Trophoblast cell (in vitro differentiated cells and primary cell): ENCODE measurements at regions not wholly inside any gene's neighbourhood (a gene's known extent, or its start where the extent isn't known, plus 50 kb on each side); places are given as distances from the start of the nearest gene placed in this dataset.

Source experiments
- DNase-seq, 2 donors: peaks; one replicate each; pipeline ENCODE4 v3.0.0-alpha.2; 2016
- H2AFZ ChIP-seq: 2 replicates; pipeline ENCODE4 v1.6.1; 2013; ENCODE audit warnings: low read length, moderate library complexity, mild to moderate bottlenecking; ENCODE audit not compliant: insufficient read depth, poor library complexity
- H2AK5ac ChIP-seq: 2 replicates; pipeline ENCODE4 v1.6.1; 2013; ENCODE audit warnings: mild to moderate bottlenecking, low read length
- H2BK120ac ChIP-seq: 2 replicates; pipeline ENCODE4 v1.6.1; 2013; ENCODE audit warnings: low read length, mild to moderate bottlenecking, moderate library complexity; ENCODE audit not compliant: insufficient read depth, poor library complexity
- H2BK12ac ChIP-seq: 2 replicates; pipeline ENCODE4 v1.6.1; 2013; ENCODE audit warnings: mild to moderate bottlenecking, low read length, moderate library complexity
- H2BK5ac ChIP-seq: 2 replicates; pipeline ENCODE4 v1.6.1; 2013; ENCODE audit warnings: low read length, low read depth, moderate library complexity, mild to moderate bottlenecking; ENCODE audit not compliant: poor library complexity
- H3K14ac ChIP-seq: 2 replicates; pipeline ENCODE4 v1.6.1; 2013; ENCODE audit warnings: mild to moderate bottlenecking, low read length
- H3K18ac ChIP-seq: 2 replicates; pipeline ENCODE4 v1.6.1; 2013; ENCODE audit warnings: mild to moderate bottlenecking, low read length
- H3K23ac ChIP-seq: 2 replicates; pipeline ENCODE4 v1.6.1; 2013; ENCODE audit warnings: low read length
- H3K27ac ChIP-seq: 2 replicates; pipeline ENCODE4 v1.5.1; 2013; ENCODE audit warnings: low read depth, mild to moderate bottlenecking, inconsistent platforms, low read length, moderate library complexity
- H3K27me3 ChIP-seq: 2 replicates; pipeline ENCODE4 v1.6.1; 2013; ENCODE audit warnings: inconsistent platforms, mild to moderate bottlenecking, low read length, moderate library complexity; ENCODE audit not compliant: insufficient read depth
- H3K36me3 ChIP-seq, 2 experiments: 1 replicate in 1 of 2; 2 replicates in 1 of 2; pipeline ENCODE4 v1.6.1; 2013; ENCODE audit warnings: low read length in 2 of 2, mild to moderate bottlenecking in 2 of 2, moderate library complexity in 1 of 2; ENCODE audit not compliant: insufficient read depth in 2 of 2, control insufficient read depth in 1 of 2
- H3K4ac ChIP-seq: 2 replicates; pipeline ENCODE4 v1.6.1; 2013; ENCODE audit warnings: low read depth, mild to moderate bottlenecking, low read length, moderate library complexity
- H3K4me1 ChIP-seq, 2 experiments: 1 replicate in 1 of 2; 2 replicates in 1 of 2; pipeline ENCODE4 v1.6.1; 2013; ENCODE audit warnings: low read length in 2 of 2, mild to moderate bottlenecking in 2 of 2, moderate library complexity in 1 of 2; ENCODE audit not compliant: insufficient read depth in 2 of 2, control insufficient read depth in 1 of 2
- H3K4me2 ChIP-seq: 2 replicates; pipeline ENCODE4 v1.6.1; 2013; ENCODE audit warnings: inconsistent platforms, mild to moderate bottlenecking, low read length, moderate library complexity
- H3K4me3 ChIP-seq: 2 replicates; pipeline ENCODE4 v1.5.1; 2013; ENCODE audit warnings: mild to moderate bottlenecking, low read depth, low read length, inconsistent platforms
- H3K79me1 ChIP-seq: one replicate; pipeline ENCODE4 v1.6.1; 2013; ENCODE audit warnings: low read length
- H3K79me2 ChIP-seq: 2 replicates; pipeline ENCODE4 v1.6.1; 2013; ENCODE audit warnings: low read length, mild to moderate bottlenecking; ENCODE audit not compliant: control insufficient read depth, insufficient read depth, poor library complexity
- H3K9ac ChIP-seq: 2 replicates; pipeline ENCODE4 v1.6.1; 2013; ENCODE audit warnings: mild to moderate bottlenecking, low read length
- H3K9me3 ChIP-seq: 2 replicates; pipeline ENCODE4 v1.6.1; 2013; ENCODE audit warnings: low read depth, mild to moderate bottlenecking, control low read depth, inconsistent platforms, low read length; ENCODE audit not compliant: insufficient read depth
- H4K12ac ChIP-seq: 2 replicates; pipeline ENCODE4 v1.6.1; 2013; ENCODE audit warnings: low read depth, mild to moderate bottlenecking, low read length, moderate library complexity
- H4K8ac ChIP-seq: 2 replicates; pipeline ENCODE4 v1.6.1; 2013; ENCODE audit warnings: low read depth, mild to moderate bottlenecking, low read length, moderate library complexity
- H4K91ac ChIP-seq: one replicate; pipeline ENCODE4 v1.6.1; 2013; ENCODE audit warnings: low read depth, mild to moderate bottlenecking, low read length, moderate library complexity
- WGBS: extraction: QIAGEN DNeasy Blood & Tissue Kit; methylation state at CpG from one replicate; pipeline ENCODE4 v1.1.7; 2013; ENCODE audit warnings: missing lambda C conversion rate; ENCODE audit not compliant: insufficient read length, insufficient coverage; ENCODE audit errors: extremely low coverage; 5-methylcytosine and 5-hydroxymethylcytosine counted together

DNA sequence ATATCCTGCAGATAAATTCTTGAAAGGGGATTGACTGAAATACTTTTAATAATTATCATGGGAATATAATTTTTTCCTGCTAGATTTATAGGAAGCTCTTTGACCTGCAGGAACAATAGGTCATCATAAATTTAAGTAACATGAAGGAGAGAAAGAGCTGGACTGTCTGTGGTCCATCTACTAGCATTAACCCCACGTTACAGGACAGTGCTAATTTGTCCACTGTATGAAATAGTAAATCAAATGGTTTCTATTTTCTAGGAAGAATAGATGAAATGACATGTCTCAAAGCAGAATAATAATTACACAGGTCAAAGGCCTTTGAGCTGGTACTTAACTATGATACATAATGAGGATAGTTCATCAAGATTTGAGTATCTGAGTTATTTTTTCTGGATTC, 825.4 kb upstream of the CNTN5 start:
- H3K4me2 ChIP-seq, result no peak overlapping the region
- H2BK5ac ChIP-seq, result no peak overlapping the region
- no peak overlapping the region for H3K4ac ChIP-seq
- no peak overlapping the region for H4K91ac ChIP-seq
- H3K36me3 ChIP-seq, result no peaks in the 10 kb centered on the region
- no peak overlapping the region for H3K9ac ChIP-seq
- H2BK12ac ChIP-seq, result no peak overlapping the region
- no peak overlapping the region for H3K23ac ChIP-seq
- H2AK5ac ChIP-seq, result no peak overlapping the region
- no peak for DNase-seq
- no peak overlapping the region for H3K4me3 ChIP-seq
- no peak overlapping the region for H2BK120ac ChIP-seq
- no peak overlapping the region for H4K12ac ChIP-seq
- no peaks in the 10 kb centered on the region for H3K4me1 ChIP-seq
- no peak overlapping the region for H4K8ac ChIP-seq
- H3K18ac ChIP-seq, result no peak overlapping the region
- H3K79me1 ChIP-seq, result no peaks in the 10 kb centered on the region
- H3K14ac ChIP-seq, result no peak overlapping the region
- H3K27me3 ChIP-seq, result no peaks in the 10 kb centered on the region
- H2AFZ ChIP-seq, result no peak overlapping the region
- H3K79me2 ChIP-seq, result no peaks in the 10 kb centered on the region
- H3K9me3 ChIP-seq, result no peaks in the 10 kb centered on the region
- no CpG with 5 or more reads among the region's 1 CpG for WGBS
- H3K27ac ChIP-seq, result no peak overlapping the region

- Histone ChIP-seq H2BK5ac (no peak overlapping the region), H3K4me1 (no peaks in the 10 kb centered on the region), H3K27me3 (no peaks in the 10 kb centered on the region), H3K79me2 (peaks cover 3% of the 10 kb centered on the region), H2BK12ac (no peak overlapping the region), H3K14ac (no peak overlapping the region), H3K27ac (no peak overlapping the region), H3K9me3 (peaks cover 5% of the 10 kb centered on the region), H3K23ac (no peak overlapping the region), H3K18ac (no peak overlapping the region), H3K4ac (no peak overlapping the region), H2BK120ac (no peak overlapping the region), H3K4me2 (no peak overlapping the region), H2AK5ac (no peak overlapping the region), H3K9ac (no peak overlapping the region), H3K36me3 (no peaks in the 10 kb centered on the region), H3K4me3 (no peak overlapping the region), H4K91ac (no peak overlapping the region), H4K8ac (no peak overlapping the region), H3K79me1 (no peaks in the 10 kb centered on the region), H2AFZ (no peak overlapping the region), H4K12ac (no peak overlapping the region)
- no CpG with 5 or more reads among the region's 8 CpGs for WGBS
- DNase-seq, result no peak
These were observed 813.7 kb upstream of the CNTN5 start for GRCh38 chr11:98207086-98207485.

DNA sequence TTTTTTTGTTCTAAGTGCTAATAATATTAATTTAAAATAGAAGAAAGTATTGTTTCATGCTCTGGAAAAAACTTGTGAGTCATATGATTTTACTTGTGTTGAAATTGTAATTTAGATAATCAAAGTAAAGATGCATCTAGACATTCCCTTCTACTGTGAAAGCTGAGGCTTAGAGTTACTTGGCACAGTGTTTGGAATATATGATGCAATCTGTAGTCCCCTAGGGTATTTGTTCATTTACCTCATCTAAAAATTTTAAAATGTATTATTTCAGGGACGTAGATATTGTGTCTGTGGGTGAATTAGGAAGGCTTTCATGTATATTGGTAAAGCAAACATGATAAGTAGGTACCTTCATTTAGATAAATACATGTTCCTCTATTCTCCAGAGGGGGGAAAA, 793.5 kb upstream of the CNTN5 start:
- Histone ChIP-seq H3K4me3 (no peak overlapping the region), H2AFZ (no peak overlapping the region), H2BK12ac (no peak overlapping the region), H3K79me1 (no peaks in the 10 kb centered on the region), H2BK5ac (no peak overlapping the region), H4K8ac (no peak overlapping the region), H3K27ac (no peak overlapping the region), H4K91ac (no peak overlapping the region), H2BK120ac (no peak overlapping the region), H4K12ac (no peak overlapping the region), H3K18ac (no peak overlapping the region), H3K36me3 (no peaks in the 10 kb centered on the region), H2AK5ac (no peak overlapping the region), H3K23ac (no peak overlapping the region), H3K9ac (no peak overlapping the region), H3K27me3 (no peaks in the 10 kb centered on the region), H3K14ac (no peak overlapping the region), H3K79me2 (no peaks in the 10 kb centered on the region), H3K4ac (no peak overlapping the region), H3K4me2 (no peak overlapping the region), H3K9me3 (no peaks in the 10 kb centered on the region), H3K4me1 (no peaks in the 10 kb centered on the region)
- no peak for DNase-seq
- WGBS, result no CpG with 5 or more reads among the region's 1 CpG

GRCh38 chr11:98230678-98231077, 790.1 kb upstream of the CNTN5 start:
- Histone ChIP-seq H3K14ac (no peak overlapping the region), H3K4ac (no peak overlapping the region), H3K79me1 (no peaks in the 10 kb centered on the region), H2AK5ac (no peak overlapping the region), H3K23ac (no peak overlapping the region), H3K36me3 (no peaks in the 10 kb centered on the region), H4K8ac (no peak overlapping the region), H3K27ac (no peak overlapping the region), H3K4me1 (no peaks in the 10 kb centered on the region), H3K4me2 (no peak overlapping the region), H3K18ac (no peak overlapping the region), H2BK5ac (no peak overlapping the region), H3K4me3 (no peak overlapping the region), H3K27me3 (no peaks in the 10 kb centered on the region), H3K79me2 (no peaks in the 10 kb centered on the region), H2BK120ac (no peak overlapping the region), H3K9me3 (no peaks in the 10 kb centered on the region), H3K9ac (no peak overlapping the region), H4K91ac (no peak overlapping the region), H2AFZ (no peak overlapping the region), H2BK12ac (no peak overlapping the region), H4K12ac (no peak overlapping the region)
- no CpG with 5 or more reads among the region's 3 CpGs for WGBS
- DNase-seq, result no peak
